Fibroblast of lung (primary cell): ENCODE measurements at regions not wholly inside any gene's neighbourhood (a gene's known extent, or its start where the extent isn't known, plus 50 kb on each side); places are given as distances from the start of the nearest gene placed in this dataset.

Experiments
- DNase-seq, 2 donors: peaks; one replicate each; pipeline versions ENCODE4 v3.0.0 to v3.0.0-alpha.2; 2010; ENCODE audit warnings: low read depth in 2 of 2
- H2AFZ ChIP-seq: 2 replicates; pipeline ENCODE4 v1.5.1; 2012; ENCODE audit warnings: low read length, control low read depth, inconsistent platforms
- H3K27ac ChIP-seq: 2 replicates; pipeline ENCODE4 v1.5.1; 2011; ENCODE audit warnings: low read length, control low read depth; ENCODE audit not compliant: insufficient read depth
- H3K27me3 ChIP-seq: 2 replicates; pipeline ENCODE4 v1.5.1; 2011; ENCODE audit warnings: mild to moderate bottlenecking, low read length; ENCODE audit not compliant: control insufficient read depth, insufficient read depth
- H3K36me3 ChIP-seq: 2 replicates; pipeline ENCODE4 v1.5.1; 2011; ENCODE audit warnings: low read length; ENCODE audit not compliant: control insufficient read depth, insufficient read depth
- H3K4me1 ChIP-seq: 2 replicates; pipeline ENCODE4 v1.5.1; 2011; ENCODE audit warnings: low read length; ENCODE audit not compliant: control insufficient read depth, insufficient read depth; ENCODE audit errors: extremely low read depth
- H3K4me2 ChIP-seq: 2 replicates; pipeline ENCODE4 v1.5.1; 2011; ENCODE audit warnings: low read length, control low read depth; ENCODE audit not compliant: insufficient read depth; ENCODE audit errors: extremely low read depth
- H3K4me3 ChIP-seq, 4 experiments: fragments of 200-600 bp in 1 of 4; sonication (generic) in 1 of 4; replicated peaks in 1 of 4; 2 replicates each; pipeline ENCODE4 v1.5.1; 2011 to 2016; ENCODE audit warnings: low read length in 4 of 4, low read depth in 3 of 4, mild to moderate bottlenecking in 3 of 4, control low read depth in 2 of 4, inconsistent platforms in 1 of 4, mixed read lengths in 1 of 4; ENCODE audit not compliant: insufficient read depth in 1 of 4; ENCODE audit errors: control extremely low read depth in 1 of 4
- H3K79me2 ChIP-seq: 2 replicates; pipeline ENCODE4 v1.5.1; 2012; ENCODE audit warnings: mild to moderate bottlenecking, low read length, inconsistent platforms; ENCODE audit not compliant: control insufficient read depth, insufficient read depth
- H3K9ac ChIP-seq: 2 replicates; pipeline ENCODE4 v1.5.1; 2011; ENCODE audit warnings: mild to moderate bottlenecking, low read length, control low read depth; ENCODE audit not compliant: insufficient read depth
- H3K9me3 ChIP-seq: 2 replicates; pipeline ENCODE4 v1.5.1; 2012; ENCODE audit warnings: low read depth, low read length; ENCODE audit not compliant: control insufficient read depth, insufficient read depth
- H4K20me1 ChIP-seq: 2 replicates; pipeline ENCODE4 v1.5.1; 2011; ENCODE audit warnings: low read length; ENCODE audit not compliant: control insufficient read depth, insufficient read depth; ENCODE audit errors: extremely low read depth
- CTCF ChIP-seq, 2 donors: IDR thresholded peaks in 1 of 2; conservative IDR thresholded peaks in 1 of 2; 1 replicate in 1 of 2; 2 replicates in 1 of 2; pipeline ENCODE4 v1.5.1; 2011 to 2012; ENCODE audit warnings: low read length in 2 of 2, control low read depth in 1 of 2, inconsistent platforms in 1 of 2, low read depth in 1 of 2, mild to moderate bottlenecking in 1 of 2
- EZH2 ChIP-seq: IDR thresholded peaks from 2 replicates; pipeline ENCODE4 v1.5.1; 2012; ENCODE audit warnings: low read length, control low read depth, mild to moderate bottlenecking; ENCODE audit errors: missing control alignments

- no peak overlapping the region for H3K27ac ChIP-seq
- no peaks in the 10 kb centered on the region for H3K4me1 ChIP-seq
- no peaks in the 10 kb centered on the region for H3K27me3 ChIP-seq
- no peaks in the 10 kb centered on the region for H4K20me1 ChIP-seq
- TF ChIP-seq EZH2: no peak
- no peak for TF ChIP-seq CTCF (conservative IDR thresholded peaks at IDR 0.05 in 1 of 2, IDR thresholded peaks at IDR 0.05 in 1 of 2; ENCODE audit: low read depth in 1 of 2, low read length in 2 of 2)
- no peak overlapping the region for H3K9ac ChIP-seq
- no peak overlapping the region for H3K4me2 ChIP-seq
- H3K9me3 ChIP-seq: no peaks in the 10 kb centered on the region
- H3K36me3 ChIP-seq: no peaks in the 10 kb centered on the region
- no peak overlapping the region for H2AFZ ChIP-seq
- H3K4me3 ChIP-seq: no peak overlapping the region
- no peaks in the 10 kb centered on the region for H3K79me2 ChIP-seq
- DNase-seq: no peak
Observed at GRCh38 chrX:4263030-4263803, 549.8 kb upstream of the PRKX start.

GRCh38 chrX:4253092-4253491 is 539.6 kb upstream of the PRKX start:
- H2AFZ ChIP-seq: no peak overlapping the region
- H4K20me1 ChIP-seq: no peaks in the 10 kb centered on the region
- no peaks in the 10 kb centered on the region for H3K36me3 ChIP-seq
- TF ChIP-seq CTCF (conservative IDR thresholded peaks at IDR 0.05 in 1 of 2, IDR thresholded peaks at IDR 0.05 in 1 of 2; ENCODE audit: low read depth in 1 of 2, low read length in 2 of 2): no peak
- no peak for TF ChIP-seq EZH2
- no peaks in the 10 kb centered on the region for H3K4me1 ChIP-seq
- H3K79me2 ChIP-seq: no peaks in the 10 kb centered on the region
- H3K4me3 ChIP-seq: no peak overlapping the region
- no peak overlapping the region for H3K4me2 ChIP-seq
- no peak overlapping the region for H3K27ac ChIP-seq
- no peaks in the 10 kb centered on the region for H3K9me3 ChIP-seq
- no peak for DNase-seq
- no peak overlapping the region for H3K9ac ChIP-seq
- H3K27me3 ChIP-seq: no peaks in the 10 kb centered on the region

GRCh38 chrX:4249401-4249800 is 536.0 kb upstream of the PRKX start:
- Histone ChIP-seq H3K27ac (no peak overlapping the region), H3K9ac (no peak overlapping the region), H3K4me1 (no peaks in the 10 kb centered on the region), H3K4me3 (no peak overlapping the region), H3K36me3 (no peaks in the 10 kb centered on the region), H3K4me2 (no peak overlapping the region), H4K20me1 (no peaks in the 10 kb centered on the region), H3K9me3 (no peaks in the 10 kb centered on the region), H2AFZ (no peak overlapping the region), H3K27me3 (no peaks in the 10 kb centered on the region), H3K79me2 (no peaks in the 10 kb centered on the region)
- DNase-seq: no peak
- TF ChIP-seq EZH2: no peak
- no peak for TF ChIP-seq CTCF (conservative IDR thresholded peaks at IDR 0.05 in 1 of 2, IDR thresholded peaks at IDR 0.05 in 1 of 2; ENCODE audit: low read depth in 1 of 2, low read length in 2 of 2)
